CD4-positive, CD25-positive, alpha-beta regulatory T cell (primary cell): ENCODE measurements at regions not wholly inside any gene's neighbourhood (a gene's known extent, or its start where the extent isn't known, plus 50 kb on each side); places are given as distances from the start of the nearest gene placed in this dataset.
A peak's percentile ranks its signal among the peaks of the same experiment; 100 is the strongest.

ENCODE experiments used
- ATAC-seq, 2 donors: fragments of 150-1000 bp; cut with Tn5 transposase; one replicate each; pipeline ENCODE4 v1.10.0; 2021; ENCODE audit warnings: low read depth in 2 of 2, moderate number of reproducible peaks in 2 of 2, moderate library complexity in 1 of 2
- DNase-seq, 3 donors: peaks; one replicate each; pipeline versions ENCODE4 v3.0.0 to v3.0.0-alpha.2; 2012 to 2022; ENCODE audit warnings: mixed read lengths in 1 of 3
- H3K27ac ChIP-seq: one replicate; pipeline ENCODE4 v1.7.0; 2013; ENCODE audit warnings: mild to moderate bottlenecking, low read length; ENCODE audit not compliant: insufficient read depth, poor library complexity, severe bottlenecking
- H3K27me3 ChIP-seq: one replicate; pipeline ENCODE4 v1.7.0; 2013; ENCODE audit warnings: low read length; ENCODE audit not compliant: control insufficient read depth, insufficient read depth
- H3K36me3 ChIP-seq: one replicate; pipeline ENCODE4 v1.7.0; 2013; ENCODE audit warnings: mild to moderate bottlenecking, low read length, moderate library complexity; ENCODE audit not compliant: control insufficient read depth, insufficient read depth
- H3K4me1 ChIP-seq: 2 replicates; pipeline ENCODE4 v1.7.0; 2013; ENCODE audit warnings: mild to moderate bottlenecking, low read length; ENCODE audit not compliant: insufficient read depth, control insufficient read depth, poor library complexity, severe bottlenecking
- H3K4me3 ChIP-seq: one replicate; pipeline ENCODE4 v1.7.0; 2013; ENCODE audit warnings: low read depth, mild to moderate bottlenecking, low read length, moderate library complexity
- H3K9me3 ChIP-seq, 2 experiments: 1 replicate in 1 of 2; 2 replicates in 1 of 2; pipeline ENCODE4 v1.7.0; 2013; ENCODE audit warnings: low read length in 2 of 2, mild to moderate bottlenecking in 1 of 2, moderate library complexity in 1 of 2; ENCODE audit not compliant: control insufficient read depth in 2 of 2
- H3K27ac Mint-ChIP-seq, 3 donors: one replicate each; pipeline ENCODE4 v1.8.0; 2020 to 2022; ENCODE audit warnings: mild to moderate bottlenecking in 3 of 3, mixed read lengths in 3 of 3, moderate library complexity in 2 of 3
- H3K27me3 Mint-ChIP-seq: one replicate; pipeline ENCODE4 v1.8.0; 2022; ENCODE audit warnings: mild to moderate bottlenecking, mixed read lengths
- H3K36me3 Mint-ChIP-seq: one replicate; pipeline ENCODE4 v1.8.0; 2020; ENCODE audit warnings: mixed read lengths
- H3K4me1 Mint-ChIP-seq, 4 donors: one replicate each; pipeline ENCODE4 v1.8.0; 2020 to 2022; ENCODE audit warnings: mixed read lengths in 4 of 4, mild to moderate bottlenecking in 1 of 4
- H3K4me3 Mint-ChIP-seq, 4 donors: one replicate each; pipeline ENCODE4 v1.8.0; 2020 to 2022; ENCODE audit warnings: mild to moderate bottlenecking in 4 of 4, mixed read lengths in 4 of 4, moderate library complexity in 3 of 4
- H3K9me3 Mint-ChIP-seq, 7 donors: one replicate each; pipeline ENCODE4 v1.8.0; 2020 to 2022; ENCODE audit warnings: mixed read lengths in 7 of 7, mild to moderate bottlenecking in 3 of 7, moderate library complexity in 2 of 7

- no peak for ATAC-seq
- H3K4me3 Mint-ChIP-seq, result no peak overlapping the region
These were observed 1606.8 kb upstream of the PIK3C3 start for GRCh38 chr18:40348196-40348595.

GRCh38 chr18:40347261-40347660 is 1607.8 kb upstream of the PIK3C3 start:
- Histone ChIP-seq H3K27me3 (no peaks in the 10 kb centered on the region), H3K27ac (no peak overlapping the region), H3K36me3 (no peaks in the 10 kb centered on the region), H3K4me1 (no peaks in the 10 kb centered on the region), H3K9me3 (peaks cover 2 to 18% of the 10 kb centered on the region in 2 experiments), H3K4me3 (no peak overlapping the region)
- Mint-ChIP-seq H3K4me3 (no peak overlapping the region), H3K27ac (no peak overlapping the region), H3K36me3 (no peaks in the 10 kb centered on the region), H3K9me3 (peaks cover 0 to 16% (median 2%) of the 10 kb centered on the region in 7 donors), H3K4me1 (no peaks in the 10 kb centered on the region), H3K27me3 (no peaks in the 10 kb centered on the region)
- DNase-seq, result no peak
- no peak for ATAC-seq

More at GRCh38 chr18:40348196-40348595, 1606.8 kb upstream of the PIK3C3 start:
- H3K9me3 Mint-ChIP-seq, result peaks cover 0 to 14% (median 1%) of the 10 kb centered on the region in 7 donors
- Histone ChIP-seq H3K4me1 (no peaks in the 10 kb centered on the region), H3K9me3 (peaks cover 2 to 10% of the 10 kb centered on the region in 2 experiments), H3K4me3 (no peak overlapping the region), H3K36me3 (no peaks in the 10 kb centered on the region), H3K27ac (no peak overlapping the region), H3K27me3 (no peaks in the 10 kb centered on the region)
- no peak for DNase-seq
- no peaks in the 10 kb centered on the region for H3K36me3 Mint-ChIP-seq
- H3K4me1 Mint-ChIP-seq, result no peaks in the 10 kb centered on the region
- H3K27me3 Mint-ChIP-seq, result no peaks in the 10 kb centered on the region
- H3K27ac Mint-ChIP-seq, result no peak overlapping the region

- peaks cover 2 to 18% of the 10 kb centered on the region in 2 experiments for H3K9me3 ChIP-seq
- no peak for ATAC-seq
- Mint-ChIP-seq H3K36me3 (no peaks in the 10 kb centered on the region), H3K27ac (no peak overlapping the region), H3K9me3 (peaks cover 0 to 20% (median 3%) of the 10 kb centered on the region in 7 donors), H3K27me3 (no peaks in the 10 kb centered on the region), H3K4me3 (no peak overlapping the region), H3K4me1 (no peaks in the 10 kb centered on the region)
- no peaks in the 10 kb centered on the region for H3K4me1 ChIP-seq
- no peak for DNase-seq
- H3K36me3 ChIP-seq, result no peaks in the 10 kb centered on the region
- H3K27me3 ChIP-seq, result no peaks in the 10 kb centered on the region
- H3K4me3 ChIP-seq, result no peak overlapping the region
- no peak overlapping the region for H3K27ac ChIP-seq
These were observed 1608.9 kb upstream of the PIK3C3 start for GRCh38 chr18:40346146-40346545.

DNA sequence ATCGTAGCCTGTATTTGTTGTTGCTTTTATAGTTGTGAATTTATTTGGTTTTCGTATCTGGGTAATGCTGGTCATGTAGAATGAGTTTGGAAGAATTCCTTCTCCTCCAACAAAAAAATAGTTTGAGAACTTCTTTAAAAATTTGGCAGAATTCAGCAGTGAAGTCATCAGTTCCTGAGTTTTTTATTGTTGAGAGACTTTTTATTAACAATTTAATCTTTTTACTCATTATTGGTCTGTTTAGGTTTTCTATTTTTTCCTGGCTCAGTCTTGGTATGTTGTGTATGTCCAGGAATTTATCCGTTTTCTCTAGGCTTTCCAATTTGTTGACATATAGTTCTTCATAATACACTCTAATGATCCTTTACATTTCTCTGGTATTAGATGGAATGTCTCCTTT is 1613.3 kb upstream of the PIK3C3 start:
- H3K4me1 ChIP-seq, result no peaks in the 10 kb centered on the region
- DNase-seq (no peak), ATAC-seq (no peak)
- no peak overlapping the region for H3K27ac ChIP-seq
- peaks cover 5 to 14% of the 10 kb centered on the region in 2 experiments for H3K9me3 ChIP-seq
- Mint-ChIP-seq H3K36me3 (peaks cover 4% of the 10 kb centered on the region), H3K4me3 (no peak overlapping the region), H3K4me1 (no peaks in the 10 kb centered on the region), H3K9me3 (peaks cover 0 to 24% (median 5%) of the 10 kb centered on the region in 7 donors), H3K27ac (no peak overlapping the region), H3K27me3 (no peaks in the 10 kb centered on the region)
- no peaks in the 10 kb centered on the region for H3K27me3 ChIP-seq
- no peak overlapping the region for H3K4me3 ChIP-seq
- no peaks in the 10 kb centered on the region for H3K36me3 ChIP-seq

DNA sequence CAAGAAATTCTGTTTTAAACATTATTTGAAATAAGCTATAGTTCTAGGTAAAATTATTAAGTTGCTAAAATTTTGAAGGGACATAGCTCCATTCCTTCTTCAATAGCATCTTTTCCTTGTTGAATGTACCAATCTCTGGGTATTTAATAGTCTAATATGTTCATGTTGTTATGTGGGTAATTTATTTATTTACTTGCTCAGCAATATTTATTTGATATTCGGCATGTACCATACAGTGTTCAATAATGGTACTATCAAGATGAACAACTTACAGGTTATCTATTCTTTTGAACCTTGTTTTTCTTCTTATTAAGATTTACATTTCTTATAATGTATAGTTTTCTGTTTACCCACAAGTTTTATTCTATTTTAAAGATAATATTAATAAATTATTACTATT is 1616.8 kb upstream of the PIK3C3 start:
- Histone ChIP-seq H3K27ac (no peak overlapping the region), H3K36me3 (no peaks in the 10 kb centered on the region), H3K4me1 (no peaks in the 10 kb centered on the region), H3K9me3 (peaks cover 5 to 26% of the 10 kb centered on the region in 2 experiments), H3K4me3 (no peak overlapping the region), H3K27me3 (no peaks in the 10 kb centered on the region)
- no peak for ATAC-seq
- Mint-ChIP-seq H3K4me3 (no peak overlapping the region), H3K36me3 (peaks cover 4% of the 10 kb centered on the region), H3K27me3 (no peaks in the 10 kb centered on the region), H3K9me3 (peaks cover 0 to 35% (median 9%) of the 10 kb centered on the region in 7 donors), H3K4me1 (no peaks in the 10 kb centered on the region), H3K27ac (no peak overlapping the region)
- no peak for DNase-seq

DNA sequence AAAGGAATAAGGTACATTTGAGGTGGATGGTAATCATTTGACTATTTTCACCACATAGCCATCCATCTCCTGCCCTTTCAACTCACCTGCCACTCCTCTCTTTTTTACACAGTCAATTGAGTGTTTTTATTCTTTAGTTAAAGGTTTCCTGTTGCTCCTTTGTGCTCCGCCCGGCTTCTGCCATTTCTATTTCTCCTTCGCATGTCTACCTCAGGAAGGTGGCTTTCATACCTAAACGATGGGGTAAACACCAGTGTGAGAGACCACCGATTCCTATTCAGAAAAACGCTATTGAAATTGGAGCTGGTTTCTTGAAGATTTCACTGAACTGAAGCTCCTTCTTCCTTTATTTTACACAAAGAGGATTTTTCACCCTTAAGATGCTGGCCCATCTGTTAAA is 1628.0 kb upstream of the PIK3C3 start:
- peak overlapping the region in 1 of 4 donors; percentile 27 for H3K4me3 Mint-ChIP-seq
- H3K4me3 ChIP-seq, result no peak overlapping the region
- H3K9me3 Mint-ChIP-seq, result peaks cover 0 to 24% (median 4%) of the 10 kb centered on the region in 7 donors
- ATAC-seq (no peak), DNase-seq (no peak)
- H3K4me1 Mint-ChIP-seq, result no peaks in the 10 kb centered on the region
- no peaks in the 10 kb centered on the region for H3K4me1 ChIP-seq
- H3K27ac Mint-ChIP-seq, result no peak overlapping the region
- H3K36me3 ChIP-seq, result no peaks in the 10 kb centered on the region
- H3K27ac ChIP-seq, result no peak overlapping the region
- H3K36me3 Mint-ChIP-seq, result no peaks in the 10 kb centered on the region
- H3K27me3 Mint-ChIP-seq, result no peaks in the 10 kb centered on the region
- H3K9me3 ChIP-seq, result no peaks in the 10 kb centered on the region
- H3K27me3 ChIP-seq, result no peaks in the 10 kb centered on the region

- no peaks in the 10 kb centered on the region for H3K27me3 Mint-ChIP-seq
- H3K9me3 ChIP-seq, result no peaks in the 10 kb centered on the region
- H3K4me3 ChIP-seq, result no peak overlapping the region
- H3K4me3 Mint-ChIP-seq, result no peak overlapping the region
- no peak for ATAC-seq
- H3K27ac ChIP-seq, result no peak overlapping the region
- H3K27me3 ChIP-seq, result no peaks in the 10 kb centered on the region
- H3K36me3 Mint-ChIP-seq, result no peaks in the 10 kb centered on the region
- no peak for DNase-seq
- no peaks in the 10 kb centered on the region for H3K36me3 ChIP-seq
- H3K4me1 ChIP-seq, result no peaks in the 10 kb centered on the region
- H3K27ac Mint-ChIP-seq, result no peak overlapping the region
- H3K9me3 Mint-ChIP-seq, result peaks cover 1 to 21% (median 3%) of the 10 kb centered on the region in 7 donors
- H3K4me1 Mint-ChIP-seq, result no peaks in the 10 kb centered on the region
These were observed 1629.0 kb upstream of the PIK3C3 start for GRCh38 chr18:40325988-40326387.

GRCh38 chr18:40314199-40314598 is 1640.8 kb upstream of the PIK3C3 start:
- DNase-seq (no peak), ATAC-seq (no peak)
- no peaks in the 10 kb centered on the region for H3K36me3 Mint-ChIP-seq
- no peak overlapping the region for H3K27ac ChIP-seq
- peaks cover 0 to 2% of the 10 kb centered on the region in 2 experiments for H3K9me3 ChIP-seq
- H3K27ac Mint-ChIP-seq, result no peak overlapping the region
- no peaks in the 10 kb centered on the region for H3K4me1 ChIP-seq
- no peaks in the 10 kb centered on the region for H3K36me3 ChIP-seq
- no peaks in the 10 kb centered on the region for H3K27me3 Mint-ChIP-seq
- H3K9me3 Mint-ChIP-seq, result peaks cover 2 to 30% (median 7%) of the 10 kb centered on the region in 7 donors
- H3K27me3 ChIP-seq, result no peaks in the 10 kb centered on the region
- H3K4me3 ChIP-seq, result no peak overlapping the region
- no peaks in the 10 kb centered on the region for H3K4me1 Mint-ChIP-seq
- no peak overlapping the region for H3K4me3 Mint-ChIP-seq
